GM23338 (cell line): ENCODE measurements at regions not wholly inside any gene's neighbourhood (a gene's known extent, or its start where the extent isn't known, plus 50 kb on each side); places are given as distances from the start of the nearest gene placed in this dataset.

ENCODE experiments used
- ATAC-seq: fragments of 200-7000 bp; cut with Tn5 transposase; 3 replicates; pipeline ENCODE4 v1.9.1; 2020
- DNase-seq: peaks from one replicate; pipeline ENCODE4 v3.0.0-alpha.2; 2015; ENCODE audit warnings: low spot score
- H2AFZ ChIP-seq: fragments of 200-600 bp; sonication (generic); 2 replicates; pipeline ENCODE4 v1.8.0; 2016; ENCODE audit warnings: antibody characterized with exemption, mild to moderate bottlenecking, moderate library complexity
- H3F3A ChIP-seq: fragments of 200-600 bp; sonication (generic); replicated peaks from 2 replicates; pipeline ENCODE4 v1.8.0; 2017; ENCODE audit warnings: antibody characterized with exemption, mixed run types, low read depth
- H3K27ac ChIP-seq: fragments of 200-600 bp; sonication (generic); 2 replicates; pipeline ENCODE4 v1.6.1; 2016; ENCODE audit warnings: low read depth
- H3K27me3 ChIP-seq: fragments of 200-600 bp; sonication (generic); 2 replicates; pipeline ENCODE4 v1.8.0; 2016; ENCODE audit warnings: mild to moderate bottlenecking, mixed run types, moderate library complexity; ENCODE audit not compliant: insufficient read depth
- H3K36me3 ChIP-seq: fragments of 200-600 bp; sonication (generic); 2 replicates; pipeline ENCODE4 v1.8.0; 2016; ENCODE audit warnings: mild to moderate bottlenecking; ENCODE audit not compliant: insufficient read depth
- H3K4me1 ChIP-seq: fragments of 200-600 bp; sonication (generic); 2 replicates; pipeline ENCODE4 v1.8.0; 2016; ENCODE audit warnings: mild to moderate bottlenecking, moderate library complexity; ENCODE audit not compliant: insufficient read depth
- H3K4me2 ChIP-seq: fragments of 200-600 bp; sonication (generic); 2 replicates; pipeline ENCODE4 v1.7.1; 2017; ENCODE audit warnings: mixed run types
- H3K4me3 ChIP-seq: fragments of 200-600 bp; sonication (generic); 2 replicates; pipeline ENCODE4 v1.6.1; 2016; ENCODE audit warnings: mixed run types
- H3K79me2 ChIP-seq: fragments of 200-600 bp; sonication (generic); replicated peaks from 2 replicates; pipeline ENCODE4 v1.8.0; 2017; ENCODE audit warnings: mild to moderate bottlenecking; ENCODE audit not compliant: insufficient read depth
- H3K9me2 ChIP-seq: fragments of 200-600 bp; sonication (generic); 2 replicates; pipeline ENCODE4 v1.8.0; 2017; ENCODE audit not compliant: insufficient read depth
- H4K20me1 ChIP-seq: fragments of 200-600 bp; sonication (generic); replicated peaks from 2 replicates; pipeline ENCODE4 v1.8.0; 2017; ENCODE audit warnings: mild to moderate bottlenecking; ENCODE audit not compliant: insufficient read depth
- H3K27ac Mint-ChIP-seq: 2 replicates; pipeline ENCODE4 v1.8.0; 2020; ENCODE audit warnings: inconsistent platforms, mild to moderate bottlenecking, moderate library complexity, mixed read lengths
- H3K27me3 Mint-ChIP-seq: 3 replicates; pipeline ENCODE4 v1.8.0; 2022; ENCODE audit warnings: low read depth, mild to moderate bottlenecking, moderate library complexity, mixed read lengths, inconsistent platforms; ENCODE audit not compliant: insufficient read depth, poor library complexity
- H3K36me3 Mint-ChIP-seq: 3 replicates; pipeline ENCODE4 v1.8.0; 2021; ENCODE audit warnings: low read depth, mild to moderate bottlenecking, inconsistent platforms, moderate library complexity, mixed read lengths
- H3K4me1 Mint-ChIP-seq: 3 replicates; pipeline ENCODE4 v1.8.0; 2020; ENCODE audit warnings: mild to moderate bottlenecking, inconsistent platforms, mixed read lengths
- H3K4me3 Mint-ChIP-seq: 3 replicates; pipeline ENCODE4 v1.8.0; 2021; ENCODE audit warnings: moderate library complexity, mild to moderate bottlenecking, inconsistent platforms, mixed read lengths
- H3K9me3 Mint-ChIP-seq: 3 replicates; pipeline ENCODE4 v1.8.0; 2020; ENCODE audit warnings: moderate library complexity, mild to moderate bottlenecking, inconsistent platforms, mixed read lengths
- CREB1 ChIP-seq: fragments of 250-450 bp; sonication (Bioruptor Pico); IDR thresholded peaks from 2 replicates; pipeline ENCODE4 v1.5.0; 2020; ENCODE audit warnings: low read depth, mild to moderate bottlenecking, moderate library complexity
- EZH2 ChIP-seq: fragments of 200-600 bp; sonication (generic); IDR thresholded peaks from one replicate; pipeline ENCODE4 v1.8.0; 2017; ENCODE audit warnings: antibody characterized with exemption, mild to moderate bottlenecking, low read depth; ENCODE audit not compliant: unreplicated experiment
- JUNB ChIP-seq: IDR thresholded peaks from one replicate; pipeline ENCODE4 v1.6.1; 2016; ENCODE audit warnings: antibody characterized with exemption; ENCODE audit not compliant: unreplicated experiment
- NANOG ChIP-seq: IDR thresholded peaks from 2 replicates; pipeline ENCODE4 v1.6.1; 2016; ENCODE audit warnings: antibody characterized with exemption, borderline replicate concordance
- POLR2AphosphoS5 ChIP-seq: IDR thresholded peaks from 2 replicates; pipeline ENCODE4 v1.6.1; 2016; ENCODE audit warnings: antibody characterized with exemption, low read depth
- STAT1 ChIP-seq: IDR thresholded peaks from one replicate; pipeline ENCODE4 v1.6.1; 2016; ENCODE audit warnings: antibody characterized with exemption; ENCODE audit not compliant: unreplicated experiment
- ZNF114 ChIP-seq: fragments of 250-450 bp; sonication (Bioruptor Pico); IDR thresholded peaks from 2 replicates; pipeline ENCODE4 v1.5.0; 2020; ENCODE audit warnings: mild to moderate bottlenecking, moderate library complexity
- TF ChIP-seq, protein P1 (sequence below), 2 experiments: fragments of 200-600 bp in 1 of 2; sonication (generic) in 1 of 2; conservative IDR thresholded peaks; 2 replicates each; pipeline versions ENCODE4 v1.5.1 to v1.6.1; 2016 to 2017; ENCODE audit warnings: antibody characterized with exemption in 2 of 2, low read depth in 2 of 2, mild to moderate bottlenecking in 2 of 2, moderate library complexity in 1 of 2
- TF ChIP-seq, protein P2 (sequence below): IDR thresholded peaks from 2 replicates; pipeline ENCODE4 v1.6.1; 2016; ENCODE audit warnings: antibody characterized with exemption

GRCh38 chr5:82772281-82772680, 304.9 kb downstream of the TMEM167A start (continued):
- TF ChIP-seq STAT1 = no peak
- TF ChIP-seq ZNF114 (CRISPR knock-in tag) = no peak
- TF ChIP-seq, protein P1, sequence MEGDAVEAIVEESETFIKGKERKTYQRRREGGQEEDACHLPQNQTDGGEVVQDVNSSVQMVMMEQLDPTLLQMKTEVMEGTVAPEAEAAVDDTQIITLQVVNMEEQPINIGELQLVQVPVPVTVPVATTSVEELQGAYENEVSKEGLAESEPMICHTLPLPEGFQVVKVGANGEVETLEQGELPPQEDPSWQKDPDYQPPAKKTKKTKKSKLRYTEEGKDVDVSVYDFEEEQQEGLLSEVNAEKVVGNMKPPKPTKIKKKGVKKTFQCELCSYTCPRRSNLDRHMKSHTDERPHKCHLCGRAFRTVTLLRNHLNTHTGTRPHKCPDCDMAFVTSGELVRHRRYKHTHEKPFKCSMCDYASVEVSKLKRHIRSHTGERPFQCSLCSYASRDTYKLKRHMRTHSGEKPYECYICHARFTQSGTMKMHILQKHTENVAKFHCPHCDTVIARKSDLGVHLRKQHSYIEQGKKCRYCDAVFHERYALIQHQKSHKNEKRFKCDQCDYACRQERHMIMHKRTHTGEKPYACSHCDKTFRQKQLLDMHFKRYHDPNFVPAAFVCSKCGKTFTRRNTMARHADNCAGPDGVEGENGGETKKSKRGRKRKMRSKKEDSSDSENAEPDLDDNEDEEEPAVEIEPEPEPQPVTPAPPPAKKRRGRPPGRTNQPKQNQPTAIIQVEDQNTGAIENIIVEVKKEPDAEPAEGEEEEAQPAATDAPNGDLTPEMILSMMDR (conservative IDR thresholded peaks at IDR 0.05; ENCODE audit: low read depth in 2 of 2) = no peak
- no peak for TF ChIP-seq NANOG
- no peak for TF ChIP-seq JUNB
- TF ChIP-seq POLR2AphosphoS5 = no peak
- TF ChIP-seq, protein P2, sequence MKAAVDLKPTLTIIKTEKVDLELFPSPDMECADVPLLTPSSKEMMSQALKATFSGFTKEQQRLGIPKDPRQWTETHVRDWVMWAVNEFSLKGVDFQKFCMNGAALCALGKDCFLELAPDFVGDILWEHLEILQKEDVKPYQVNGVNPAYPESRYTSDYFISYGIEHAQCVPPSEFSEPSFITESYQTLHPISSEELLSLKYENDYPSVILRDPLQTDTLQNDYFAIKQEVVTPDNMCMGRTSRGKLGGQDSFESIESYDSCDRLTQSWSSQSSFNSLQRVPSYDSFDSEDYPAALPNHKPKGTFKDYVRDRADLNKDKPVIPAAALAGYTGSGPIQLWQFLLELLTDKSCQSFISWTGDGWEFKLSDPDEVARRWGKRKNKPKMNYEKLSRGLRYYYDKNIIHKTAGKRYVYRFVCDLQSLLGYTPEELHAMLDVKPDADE = no peak

- Histone ChIP-seq H3K4me3 (no peak overlapping the region), H3K36me3 (no peaks in the 10 kb centered on the region), H3K9me2 (peaks cover 4% of the 10 kb centered on the region; the same call in 1 of the 2 replicates), H3F3A (no peaks in the 10 kb centered on the region), H3K4me2 (no peak overlapping the region), H3K79me2 (no peaks in the 10 kb centered on the region), H3K4me1 (no peaks in the 10 kb centered on the region), H2AFZ (no peak overlapping the region), H4K20me1 (no peaks in the 10 kb centered on the region), H3K27me3 (no peaks in the 10 kb centered on the region), H3K27ac (no peak overlapping the region)
- Mint-ChIP-seq H3K27ac (no peak overlapping the region), H3K4me3 (no peak overlapping the region), H3K9me3 (peaks cover 24% of the 10 kb centered on the region), H3K27me3 (peaks cover 2% of the 10 kb centered on the region), H3K36me3 (peaks cover 23% of the 10 kb centered on the region; the same call in 2 of the 3 replicates), H3K4me1 (no peaks in the 10 kb centered on the region)
- ATAC-seq (no peak), DNase-seq (no peak)
- TF ChIP-seq JUNB = no peak
Measured at GRCh38 chr5:82766206-82766605, 311.0 kb downstream of the TMEM167A start.

GRCh38 chr5:82765765-82766164, 311.4 kb downstream of the TMEM167A start:
- no peak for DNase-seq
- Histone ChIP-seq H3K9me2 (no peaks in the 10 kb centered on the region), H4K20me1 (no peaks in the 10 kb centered on the region), H3K4me3 (no peak overlapping the region), H3K79me2 (no peaks in the 10 kb centered on the region), H3K36me3 (no peaks in the 10 kb centered on the region), H3K27me3 (no peaks in the 10 kb centered on the region), H3K4me2 (no peak overlapping the region), H3K27ac (no peak overlapping the region), H3K4me1 (no peaks in the 10 kb centered on the region), H2AFZ (no peak overlapping the region; the same call in 1 of the 2 replicates), H3F3A (no peaks in the 10 kb centered on the region)
- H3K36me3 Mint-ChIP-seq = peaks cover 19% of the 10 kb centered on the region; the same call in 2 of the 3 replicates
- H3K4me3 Mint-ChIP-seq = no peak overlapping the region
- H3K27ac Mint-ChIP-seq = no peak overlapping the region
- ATAC-seq = no peak; the same call in 2 of the 3 replicates
- peaks cover 2% of the 10 kb centered on the region for H3K27me3 Mint-ChIP-seq
- H3K9me3 Mint-ChIP-seq = peaks cover 20% of the 10 kb centered on the region
- H3K4me1 Mint-ChIP-seq = no peaks in the 10 kb centered on the region
- TF ChIP-seq, protein P2 = no peak
- TF ChIP-seq CREB1 (CRISPR knock-in tag) (no peak), ZNF114 (CRISPR knock-in tag) (no peak), EZH2 (no peak)
- TF ChIP-seq, protein P1 (conservative IDR thresholded peaks at IDR 0.05; ENCODE audit: low read depth in 2 of 2) = no peak
